Upper lobe of right lung (tissue), 1 donor: ENCODE measurements at regions not wholly inside any gene's neighbourhood (a gene's known extent, or its start where the extent isn't known, plus 50 kb on each side); places are given as distances from the start of the nearest gene placed in this dataset.
A peak's percentile ranks its signal among the peaks of the same experiment; 100 is the strongest.
"Not testable (repeated sequence)": the region's sequence is repeated elsewhere in the genome, so short reads cannot be mapped to it uniquely, and the experiment has no call there.

Source experiments
- ATAC-seq: fragments of 200-7000 bp; cut with Tn5 transposase; one replicate; pipeline ENCODE4 v1.9.1; 2020; ENCODE audit warnings: mild to moderate bottlenecking, moderate library complexity
- DNase-seq: peaks from one replicate; pipeline ENCODE4 v3.0.0-alpha.2; 2020
- H3K27ac ChIP-seq: fragments of 200-600 bp; one replicate; pipeline ENCODE4 v1.8.0; 2022
- H3K27me3 ChIP-seq: fragments of 200-600 bp; one replicate; pipeline ENCODE4 v1.8.0; 2022; ENCODE audit warnings: mild to moderate bottlenecking
- H3K36me3 ChIP-seq: fragments of 200-600 bp; one replicate; pipeline ENCODE4 v1.8.0; 2022
- H3K4me1 ChIP-seq: fragments of 200-600 bp; one replicate; pipeline ENCODE4 v1.8.0; 2022
- H3K4me3 ChIP-seq: fragments of 200-600 bp; one replicate; pipeline ENCODE4 v1.8.0; 2022; ENCODE audit warnings: mild to moderate bottlenecking
- H3K9me3 ChIP-seq: fragments of 200-600 bp; one replicate; pipeline ENCODE4 v1.8.0; 2022
- intact Hi-C: fragments of 100-400 bp; cut with DNase I; formaldehyde crosslinking; loops from one replicate; pipeline ENCODE4 v1.11.0; 2022
- TF ChIP-seq, protein P1 (sequence below): fragments of 200-600 bp; IDR thresholded peaks from one replicate; pipeline ENCODE4 v1.8.0; 2022; ENCODE audit warnings: antibody characterized with exemption
- donor health status: DM: no; HTN: yes; CAD: no; lungs with severe emphysema.

GRCh38 chr9:40913928-40914673 is 214.4 kb downstream of the FOXD4L6 start:
- Histone ChIP-seq H3K36me3 (no peaks in the 10 kb centered on the region), H3K27ac (no peak overlapping the region), H3K4me1 (no peaks in the 10 kb centered on the region), H3K9me3 (peaks cover 85% of the 10 kb centered on the region), H3K27me3 (no peaks in the 10 kb centered on the region), H3K4me3 (no peak overlapping the region)
- DNase-seq (no peak), ATAC-seq (peak; percentile 33)
- intact Hi-C loops = no loop called here
- TF ChIP-seq, protein P1, sequence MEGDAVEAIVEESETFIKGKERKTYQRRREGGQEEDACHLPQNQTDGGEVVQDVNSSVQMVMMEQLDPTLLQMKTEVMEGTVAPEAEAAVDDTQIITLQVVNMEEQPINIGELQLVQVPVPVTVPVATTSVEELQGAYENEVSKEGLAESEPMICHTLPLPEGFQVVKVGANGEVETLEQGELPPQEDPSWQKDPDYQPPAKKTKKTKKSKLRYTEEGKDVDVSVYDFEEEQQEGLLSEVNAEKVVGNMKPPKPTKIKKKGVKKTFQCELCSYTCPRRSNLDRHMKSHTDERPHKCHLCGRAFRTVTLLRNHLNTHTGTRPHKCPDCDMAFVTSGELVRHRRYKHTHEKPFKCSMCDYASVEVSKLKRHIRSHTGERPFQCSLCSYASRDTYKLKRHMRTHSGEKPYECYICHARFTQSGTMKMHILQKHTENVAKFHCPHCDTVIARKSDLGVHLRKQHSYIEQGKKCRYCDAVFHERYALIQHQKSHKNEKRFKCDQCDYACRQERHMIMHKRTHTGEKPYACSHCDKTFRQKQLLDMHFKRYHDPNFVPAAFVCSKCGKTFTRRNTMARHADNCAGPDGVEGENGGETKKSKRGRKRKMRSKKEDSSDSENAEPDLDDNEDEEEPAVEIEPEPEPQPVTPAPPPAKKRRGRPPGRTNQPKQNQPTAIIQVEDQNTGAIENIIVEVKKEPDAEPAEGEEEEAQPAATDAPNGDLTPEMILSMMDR = no peak

DNA sequence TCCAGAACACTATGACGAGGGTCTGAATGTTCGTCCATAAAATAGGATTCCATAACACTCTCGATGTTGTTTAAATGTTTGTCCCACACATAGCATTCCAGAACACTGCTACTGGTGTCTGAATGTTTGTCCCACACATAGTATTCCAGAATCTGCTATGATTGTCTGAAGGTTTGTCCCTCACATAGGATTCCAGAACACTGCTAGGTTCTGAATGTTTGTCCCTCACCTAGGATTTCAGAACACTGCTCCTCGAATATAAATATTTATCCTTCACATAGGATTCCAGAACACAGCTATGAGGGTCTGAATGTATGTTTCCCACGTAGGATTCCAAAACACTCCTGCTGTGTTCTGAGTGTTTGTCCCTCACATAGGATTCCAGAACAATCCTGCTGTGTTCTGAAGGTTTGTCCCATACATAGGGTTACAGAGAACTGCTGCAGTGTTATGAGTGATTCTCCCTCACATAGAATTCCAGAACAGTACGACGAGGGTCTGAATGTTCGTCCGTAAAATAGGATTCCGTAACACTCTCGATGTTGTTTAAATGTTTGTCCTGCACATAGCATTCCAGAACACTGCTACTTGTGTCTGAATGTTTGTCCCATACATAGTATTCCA is 215.3 kb downstream of the FOXD4L6 start:
- no peak overlapping the region for H3K4me3 ChIP-seq
- no peaks in the 10 kb centered on the region for H3K27me3 ChIP-seq
- H3K27ac ChIP-seq = no peak overlapping the region
- no peak for ATAC-seq
- H3K36me3 ChIP-seq = no peaks in the 10 kb centered on the region
- H3K4me1 ChIP-seq = no peaks in the 10 kb centered on the region
- intact Hi-C loops = no loop called here
- DNase-seq = no peak
- TF ChIP-seq, protein P1 = no peak
- peaks cover 89% of the 10 kb centered on the region for H3K9me3 ChIP-seq

DNA sequence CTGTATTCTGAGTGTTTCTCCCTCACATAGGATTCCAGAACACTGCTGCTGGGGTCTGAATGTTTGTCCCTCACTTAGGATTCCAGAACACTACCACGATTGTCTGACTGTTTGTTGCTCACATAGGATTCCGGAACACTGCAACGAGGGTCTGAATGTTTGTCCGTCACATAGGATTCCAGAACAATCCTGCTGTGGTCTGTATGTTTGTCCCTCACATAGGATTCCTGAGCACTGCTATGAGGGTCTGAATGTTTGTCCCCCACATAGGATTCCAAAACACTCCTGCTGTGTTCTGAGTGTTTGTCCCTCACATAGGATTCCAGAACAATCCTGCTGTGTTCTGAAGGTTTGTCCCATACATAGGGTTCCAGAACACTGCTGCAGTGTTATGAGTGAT is 215.8 kb downstream of the FOXD4L6 start:
- not testable (repeated sequence) for ATAC-seq, DNase-seq

DNA sequence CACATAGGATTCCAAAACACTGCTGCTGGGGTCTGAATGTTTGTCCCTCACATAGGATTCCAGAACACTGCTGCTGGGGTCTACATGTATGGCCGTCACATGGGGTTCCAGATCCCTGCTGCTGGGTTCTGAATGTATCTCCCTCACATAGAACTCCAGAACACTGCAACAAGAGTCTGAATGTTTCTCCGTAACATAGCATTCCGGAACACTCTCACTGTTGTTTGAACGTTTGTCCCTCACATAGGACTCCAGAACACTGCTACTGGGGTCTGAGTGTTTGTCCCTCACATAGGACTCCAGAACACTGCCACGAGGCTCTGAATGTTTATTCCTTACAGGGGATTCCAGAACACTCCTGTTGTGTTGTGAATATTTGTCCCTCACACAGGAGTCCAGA is 216.8 kb downstream of the FOXD4L6 start:
- TF ChIP-seq, protein P1 = no peak
- H3K27ac ChIP-seq = no peak overlapping the region
- no peaks in the 10 kb centered on the region for H3K27me3 ChIP-seq
- intact Hi-C loops = no loop called here
- DNase-seq (no peak), ATAC-seq (no peak)
- H3K36me3 ChIP-seq = no peaks in the 10 kb centered on the region
- H3K4me3 ChIP-seq = no peak overlapping the region
- no peaks in the 10 kb centered on the region for H3K4me1 ChIP-seq
- peaks cover 96% of the 10 kb centered on the region for H3K9me3 ChIP-seq

More for the DNA sequence above, 215.8 kb downstream of the FOXD4L6 start:
- intact Hi-C loops, H3K4me1 ChIP-seq, H3K27me3 ChIP-seq, H3K4me3 ChIP-seq, H3K36me3 ChIP-seq, H3K27ac ChIP-seq: not testable (repeated sequence)
- peaks cover 91% of the 10 kb centered on the region for H3K9me3 ChIP-seq

DNA sequence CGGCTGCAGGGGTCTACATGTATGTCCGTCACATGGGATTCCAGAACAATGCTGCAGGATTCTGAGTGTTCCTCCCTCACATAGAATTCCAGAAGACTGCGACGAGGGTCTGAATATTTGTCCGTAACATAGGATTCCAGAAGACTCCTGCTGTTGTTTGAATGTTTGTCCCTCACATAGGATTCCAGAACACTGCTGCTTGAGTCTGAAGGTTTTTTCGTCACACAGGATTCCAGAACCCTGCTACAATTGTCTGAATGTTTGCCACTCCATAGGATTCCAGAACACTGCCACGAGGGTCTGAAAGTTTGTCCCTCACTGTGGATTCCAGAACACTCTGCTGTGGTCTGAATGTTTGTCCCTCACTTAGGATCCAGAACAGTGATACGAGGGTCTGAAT is 217.5 kb downstream of the FOXD4L6 start:
- H3K36me3 ChIP-seq, H3K27ac ChIP-seq, ATAC-seq, H3K4me3 ChIP-seq, H3K27me3 ChIP-seq, H3K4me1 ChIP-seq, DNase-seq, intact Hi-C loops: not testable (repeated sequence)
- H3K9me3 ChIP-seq = peaks cover 96% of the 10 kb centered on the region

DNA sequence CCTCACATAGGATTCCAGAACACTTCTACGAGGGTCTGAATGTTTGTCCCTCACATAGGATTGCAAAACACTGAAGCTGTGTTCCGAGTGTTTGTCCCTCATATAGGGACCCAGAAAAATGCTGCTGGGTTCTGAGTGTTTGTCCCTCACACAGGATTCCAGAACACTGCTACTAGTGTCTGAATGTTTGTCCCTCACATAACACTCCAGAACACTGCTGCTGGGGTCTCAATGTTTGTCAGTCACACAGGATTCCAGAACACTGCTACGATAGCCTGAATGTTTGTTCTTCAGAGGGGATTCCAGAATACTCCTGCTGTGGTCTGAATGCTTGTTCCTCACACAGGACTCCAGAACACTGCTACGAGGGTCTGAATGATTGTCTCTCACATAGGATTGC is 218.7 kb downstream of the FOXD4L6 start:
- TF ChIP-seq, protein P1 = no peak
- no peaks in the 10 kb centered on the region for H3K36me3 ChIP-seq
- intact Hi-C loops = no loop called here

GRCh38 chr9:40909111-40909510 is 219.4 kb downstream of the FOXD4L6 start:
- H3K9me3 ChIP-seq = peaks cover 93% of the 10 kb centered on the region
- H3K27me3 ChIP-seq, DNase-seq, ATAC-seq, H3K4me1 ChIP-seq, intact Hi-C loops, H3K4me3 ChIP-seq, H3K36me3 ChIP-seq, H3K27ac ChIP-seq: not testable (repeated sequence)

More for the DNA sequence above, 218.7 kb downstream of the FOXD4L6 start:
- no peak for DNase-seq
- ATAC-seq = no peak
- Histone ChIP-seq H3K9me3 (peaks cover 93% of the 10 kb centered on the region), H3K4me1 (no peaks in the 10 kb centered on the region), H3K27me3 (no peaks in the 10 kb centered on the region), H3K4me3 (no peak overlapping the region), H3K27ac (no peak overlapping the region)
